ENCODE measurements at regions not wholly inside any gene's neighbourhood (a gene's known extent, or its start where the extent isn't known, plus 50 kb on each side); places are given as distances from the start of the nearest gene placed in this dataset.

GRCh38 chr9:28155067-28155466, 581.8 kb upstream of the C9orf72 start:
- TF ChIP-seq ZFX (IDR thresholded peaks at IDR 0.05) (no peak), CTCF (conservative IDR thresholded peaks at IDR 0.05) (no peak)
- no peak overlapping the region for H3K27ac ChIP-seq

DNA sequence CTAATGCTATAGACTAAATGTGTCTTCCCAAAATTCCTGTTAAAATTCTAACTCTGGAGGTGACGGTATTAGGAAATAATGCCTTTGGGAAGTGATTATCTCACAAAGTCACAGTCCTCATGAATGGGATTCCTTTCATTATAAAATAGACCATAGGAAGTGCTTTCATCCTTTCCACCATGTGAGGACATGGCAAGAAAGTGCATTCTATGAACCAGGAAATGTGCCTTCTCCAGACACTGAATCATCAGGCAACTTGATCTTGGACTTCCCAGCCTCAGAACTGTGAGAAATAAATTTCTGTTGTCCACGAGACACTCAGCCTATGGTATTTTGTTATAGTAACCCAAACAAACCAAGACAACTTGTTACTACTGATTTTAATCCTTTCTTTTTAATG, 582.4 kb upstream of the C9orf72 start:
- TF ChIP-seq ZFX (IDR thresholded peaks at IDR 0.05), result no peak
- TF ChIP-seq CTCF (conservative IDR thresholded peaks at IDR 0.05), result no peak
- no peak overlapping the region for H3K27ac ChIP-seq

DNA sequence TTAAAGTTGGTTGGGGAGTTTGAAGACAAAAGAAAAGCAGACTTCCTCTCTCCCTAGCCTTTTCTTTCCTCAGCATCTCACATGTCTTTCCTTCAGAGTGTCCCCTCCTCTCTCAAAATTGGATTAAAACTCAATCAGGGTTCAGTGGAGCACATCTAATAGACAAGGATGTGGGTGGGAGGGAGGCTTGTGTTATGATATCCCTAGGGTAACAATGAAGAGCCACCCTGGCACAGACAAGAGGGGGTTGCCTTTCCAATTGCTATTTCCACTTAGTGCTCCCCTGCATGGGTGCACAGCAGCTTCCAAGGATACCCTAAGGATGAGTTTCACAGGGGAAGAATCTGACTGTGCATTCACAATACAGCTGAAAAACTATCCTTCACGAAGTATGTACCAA, 585.2 kb upstream of the C9orf72 start:
- TF ChIP-seq CTCF (conservative IDR thresholded peaks at IDR 0.05) (no peak), ZFX (IDR thresholded peaks at IDR 0.05) (no peak)
- no peak overlapping the region for H3K27ac ChIP-seq

GRCh38 chr9:28163619-28164018, 590.3 kb upstream of the C9orf72 start:
- no peak overlapping the region for H3K27ac ChIP-seq
- no peak for TF ChIP-seq CTCF (conservative IDR thresholded peaks at IDR 0.05)
- no peak for TF ChIP-seq ZFX (IDR thresholded peaks at IDR 0.05)

GRCh38 chr9:28166179-28166578, 592.9 kb upstream of the C9orf72 start:
- TF ChIP-seq CTCF (conservative IDR thresholded peaks at IDR 0.05) (no peak), ZFX (IDR thresholded peaks at IDR 0.05) (no peak)
- H3K27ac ChIP-seq, result no peak overlapping the region

DNA sequence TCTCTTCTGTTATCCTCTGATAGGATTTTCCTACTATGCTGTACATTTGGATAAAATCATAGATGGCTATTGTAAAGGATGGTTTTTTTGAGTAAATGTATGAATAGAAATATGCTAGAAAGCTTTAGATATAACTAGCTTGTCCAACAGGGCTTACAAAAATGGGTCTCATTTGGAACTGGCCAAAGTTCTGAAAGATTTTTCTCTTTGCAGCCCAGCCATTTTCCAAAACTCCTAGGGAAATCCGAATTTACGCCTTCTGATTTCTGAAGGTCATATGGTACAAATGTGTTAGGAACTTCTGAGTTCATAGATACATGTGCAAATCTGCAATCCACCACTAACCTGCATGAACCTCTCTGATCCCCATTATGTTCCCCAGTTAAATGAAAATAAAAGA, 603.9 kb upstream of the C9orf72 start:
- TF ChIP-seq CTCF (conservative IDR thresholded peaks at IDR 0.05) (no peak), ZFX (IDR thresholded peaks at IDR 0.05) (no peak)
- H3K27ac ChIP-seq, result no peak overlapping the region

DNA sequence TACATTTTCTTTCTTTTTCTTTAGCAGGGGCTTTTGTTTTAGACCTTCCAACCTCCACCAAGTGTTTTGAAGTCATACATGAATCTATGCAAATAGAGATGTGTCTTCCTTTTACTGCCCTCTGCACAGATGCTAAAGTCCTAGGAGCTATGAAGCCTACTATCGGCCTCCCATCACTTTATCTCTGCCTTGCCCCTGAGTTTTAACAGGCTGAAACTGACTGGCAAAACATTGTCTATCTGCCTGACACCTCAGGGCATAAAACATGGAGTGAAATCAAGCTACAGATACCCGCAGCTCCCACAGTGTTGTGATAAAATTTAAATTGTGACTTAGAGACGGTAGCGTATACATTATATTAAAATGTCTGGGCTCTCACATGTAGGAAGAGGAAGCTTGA, 604.6 kb upstream of the C9orf72 start:
- TF ChIP-seq ZFX (IDR thresholded peaks at IDR 0.05) (no peak), CTCF (conservative IDR thresholded peaks at IDR 0.05) (no peak)
- H3K27ac ChIP-seq, result no peak overlapping the region

Measured in C4-2B (cell line).